NCI-H510A (cell line): ENCODE measurements at regions not wholly inside any gene's neighbourhood (a gene's known extent, or its start where the extent isn't known, plus 50 kb on each side); places are given as distances from the start of the nearest gene placed in this dataset.
"Not testable (repeated sequence)": the region's sequence is repeated elsewhere in the genome, so short reads cannot be mapped to it uniquely, and the experiment has no call there.

Experiments
- DNase-seq: peaks from one replicate; lab custom pipeline; 2025; lab: John Stamatoyannopoulos, UW

DNA sequence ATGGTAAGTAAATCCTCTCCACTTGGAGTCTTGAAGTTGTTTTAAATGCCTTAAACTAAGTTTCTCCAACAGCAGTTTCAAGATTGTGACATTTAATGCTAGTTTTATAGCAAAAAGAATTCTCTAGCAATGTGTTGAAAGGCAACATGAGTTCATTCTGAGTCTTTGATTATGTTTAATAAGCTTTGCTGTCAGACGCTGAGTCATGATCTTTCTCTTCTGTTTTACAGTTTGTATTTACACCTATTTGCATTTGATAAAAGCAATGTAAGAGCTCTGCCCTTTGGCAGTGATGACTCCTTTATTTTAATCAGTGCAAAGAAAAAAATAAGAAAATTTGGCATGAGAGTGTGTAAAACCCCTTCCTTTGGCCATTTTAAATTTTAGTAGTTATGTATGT, 497.7 kb downstream of the STK39 start:
- DNase-seq = no peak

DNA sequence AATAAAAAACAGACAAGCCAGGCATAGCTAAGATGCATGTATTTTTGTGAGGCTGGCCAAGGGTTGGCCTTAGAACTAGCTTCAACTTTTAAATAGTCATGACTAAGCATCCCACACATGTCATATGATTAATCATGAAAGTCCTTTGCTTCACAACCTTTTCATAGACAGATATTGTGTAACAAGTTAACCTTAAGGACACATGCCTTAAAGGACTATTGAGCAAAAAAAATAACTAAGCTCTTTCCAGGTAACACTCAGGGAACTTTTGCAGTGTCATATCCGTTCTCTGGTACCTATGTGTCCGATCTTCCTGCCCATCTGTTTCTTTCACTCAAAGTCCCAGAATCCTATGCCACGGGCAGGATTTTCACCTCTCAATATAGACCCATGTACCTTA, 498.4 kb downstream of the STK39 start:
- no peak for DNase-seq

DNA sequence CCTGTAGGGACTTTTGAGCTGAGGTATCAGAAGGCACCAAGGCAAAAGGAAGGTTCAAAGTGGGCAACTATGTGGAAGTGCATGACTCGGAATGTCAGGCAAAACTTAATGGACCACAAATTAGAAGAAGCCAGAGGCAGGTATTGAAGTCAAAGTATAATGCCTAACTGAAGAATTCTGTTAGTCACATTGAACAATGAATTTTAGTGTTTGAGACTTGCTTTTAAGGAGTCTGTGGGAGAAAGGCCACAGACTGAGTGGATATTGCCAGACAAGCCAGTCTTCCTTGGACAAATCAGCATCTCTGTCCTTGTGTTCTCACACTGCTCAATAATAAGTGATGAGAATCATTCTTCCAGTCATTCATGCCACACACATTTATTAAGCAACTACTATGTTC, 498.9 kb downstream of the STK39 start:
- no peak for DNase-seq

DNA sequence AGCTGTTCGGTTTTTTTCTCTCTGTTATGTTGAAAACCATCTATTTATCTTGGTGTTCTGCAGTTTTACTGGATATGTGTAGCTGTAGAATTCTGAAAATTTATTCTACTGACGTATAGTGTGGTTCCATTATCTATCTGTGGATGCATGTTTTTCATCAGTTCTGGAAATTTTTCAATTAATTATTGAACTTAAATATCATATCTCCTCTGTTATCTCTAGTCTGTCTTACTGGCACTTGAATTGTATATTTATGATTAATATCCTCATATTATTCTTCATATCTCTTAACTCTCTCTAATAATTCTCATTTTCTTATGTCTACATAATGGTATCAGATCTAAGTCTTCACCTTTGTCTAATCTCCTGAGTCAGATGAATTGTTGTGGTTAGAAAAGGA, 501.7 kb downstream of the STK39 start:
- DNase-seq = no peak

DNA sequence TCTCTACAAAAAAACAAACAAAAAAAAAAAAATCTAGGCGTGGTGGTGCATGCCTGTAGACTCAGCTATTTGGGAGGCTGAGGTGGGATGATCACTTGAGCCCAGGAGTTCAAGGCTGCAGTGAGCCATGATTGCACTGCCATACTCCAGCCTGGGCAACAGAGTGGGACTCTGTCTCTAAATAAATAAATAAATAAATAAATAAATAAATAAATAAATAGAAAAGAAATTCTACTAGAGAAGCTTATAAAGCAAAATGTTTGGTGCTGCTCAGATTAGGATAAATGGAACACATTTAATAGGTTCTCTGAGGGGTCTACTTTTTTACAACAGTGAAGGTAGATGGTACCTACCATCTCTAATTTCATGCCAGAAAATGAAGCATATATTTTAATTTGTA, 507.5 kb downstream of the STK39 start:
- not testable (repeated sequence) for DNase-seq

DNA sequence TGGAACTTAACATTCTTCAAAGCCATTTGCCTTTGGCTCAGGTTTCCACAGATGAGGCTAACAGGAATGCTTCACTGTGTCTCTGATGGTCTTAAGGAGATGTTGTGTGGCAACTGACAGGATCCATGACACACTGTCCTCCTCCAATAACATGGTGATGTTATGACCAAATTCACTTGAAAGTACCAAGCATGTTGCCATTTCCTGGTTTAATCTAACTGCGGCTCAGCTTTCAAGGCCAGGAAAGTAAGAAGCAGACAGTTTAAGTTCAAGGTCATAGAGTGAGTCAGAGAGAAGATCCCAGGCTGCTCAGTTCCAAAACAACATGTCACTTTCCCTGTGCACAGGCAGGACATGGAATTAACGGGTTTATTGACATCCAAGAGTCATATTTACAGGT, 513.6 kb downstream of the STK39 start:
- DNase-seq = no peak

DNA sequence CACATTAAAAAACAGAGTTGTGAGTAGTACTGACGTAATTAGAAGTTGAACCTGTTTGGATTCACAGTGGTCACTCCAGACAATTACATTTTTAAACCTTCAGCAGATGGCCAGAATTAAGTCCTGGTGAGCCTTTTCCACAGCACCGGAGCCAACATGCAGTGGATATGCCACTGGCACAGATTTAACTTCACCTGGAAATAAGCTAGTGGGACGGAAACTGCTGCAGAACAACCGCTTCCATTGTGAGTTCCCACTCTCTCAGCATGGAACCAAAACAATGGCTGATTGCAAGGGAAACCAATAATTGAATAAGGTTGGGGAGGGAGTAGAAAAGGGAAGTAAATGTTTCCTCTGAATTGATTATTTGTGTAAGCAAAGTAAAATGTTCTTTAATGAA, 515.1 kb downstream of the STK39 start:
- no peak for DNase-seq

DNA sequence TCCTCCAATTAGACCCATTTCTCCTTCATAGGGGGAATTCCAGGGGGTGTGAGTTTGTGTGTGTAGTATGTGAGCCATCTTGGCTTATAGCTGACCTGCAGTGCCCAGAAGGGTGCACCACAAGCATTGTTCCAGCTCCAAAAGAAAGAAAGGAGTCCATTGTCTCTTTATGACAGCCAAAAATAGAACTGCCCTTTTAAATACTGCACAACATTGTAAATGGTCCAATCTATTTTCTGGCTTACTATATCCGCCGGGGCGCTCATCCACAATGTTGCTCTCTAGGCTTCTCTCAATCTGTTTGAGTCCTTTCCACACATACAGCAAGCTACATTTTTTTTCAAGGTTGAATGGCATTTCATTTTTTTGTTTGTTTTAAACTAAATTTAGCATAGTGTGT, 517.5 kb downstream of the STK39 start:
- DNase-seq = no peak

DNA sequence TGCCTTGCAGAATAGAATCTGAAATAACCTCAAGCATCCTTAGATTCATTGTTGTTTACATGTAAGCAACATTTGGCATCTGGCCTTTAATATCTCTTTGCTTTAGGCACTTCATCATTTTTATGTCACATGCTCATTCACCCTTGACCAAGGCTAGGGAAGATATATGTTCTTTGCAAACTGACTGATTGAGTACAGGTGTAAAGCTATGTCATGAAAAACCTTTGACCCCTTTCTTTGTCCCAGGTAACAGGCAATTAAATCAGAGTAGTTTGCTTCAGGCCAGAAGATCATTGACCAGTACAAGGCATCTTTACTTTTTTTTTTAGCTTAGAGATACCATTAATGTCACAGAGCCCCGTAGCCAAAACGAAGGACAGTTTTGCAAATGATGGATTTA, 520.6 kb downstream of the STK39 start:
- no peak for DNase-seq

DNA sequence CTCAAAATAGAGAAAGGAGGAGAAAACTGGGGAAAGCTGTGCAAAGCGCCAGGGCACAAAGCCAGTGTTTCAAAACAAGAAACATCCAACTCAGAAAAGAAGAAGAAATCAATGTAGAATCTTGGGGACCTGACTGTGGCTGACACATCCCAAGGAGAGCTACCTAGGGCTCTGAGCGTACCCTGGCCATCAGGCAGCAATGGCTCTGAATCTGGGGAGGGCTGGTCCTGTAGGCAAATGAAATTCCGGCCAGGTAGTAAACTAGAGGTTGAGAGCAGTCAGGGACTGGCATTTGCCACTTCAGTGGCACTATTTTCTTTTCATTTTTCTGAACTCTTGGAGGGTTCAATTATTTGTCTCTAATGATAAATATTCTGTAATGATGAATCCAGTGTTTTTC, 525.8 kb downstream of the STK39 start:
- no peak for DNase-seq

DNA sequence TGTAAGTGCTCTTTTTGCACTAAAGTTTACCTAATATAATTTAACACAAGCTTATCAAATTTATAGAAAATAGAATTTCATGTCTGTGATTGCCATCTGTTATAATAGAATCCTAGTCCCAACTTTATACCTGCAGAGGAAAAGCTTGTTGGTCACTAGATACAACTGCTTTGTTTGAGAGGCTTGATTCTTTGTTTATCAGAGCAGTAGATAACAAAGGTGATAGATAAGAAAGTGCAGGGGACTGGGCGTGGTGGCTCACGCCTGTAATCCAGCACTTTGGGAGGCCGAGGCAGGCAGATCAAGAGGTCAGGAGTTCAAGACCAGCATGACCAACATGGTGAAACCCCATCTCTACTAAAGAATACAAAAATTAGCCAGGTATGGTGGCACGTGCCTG, 528.0 kb downstream of the STK39 start:
- DNase-seq = no peak

DNA sequence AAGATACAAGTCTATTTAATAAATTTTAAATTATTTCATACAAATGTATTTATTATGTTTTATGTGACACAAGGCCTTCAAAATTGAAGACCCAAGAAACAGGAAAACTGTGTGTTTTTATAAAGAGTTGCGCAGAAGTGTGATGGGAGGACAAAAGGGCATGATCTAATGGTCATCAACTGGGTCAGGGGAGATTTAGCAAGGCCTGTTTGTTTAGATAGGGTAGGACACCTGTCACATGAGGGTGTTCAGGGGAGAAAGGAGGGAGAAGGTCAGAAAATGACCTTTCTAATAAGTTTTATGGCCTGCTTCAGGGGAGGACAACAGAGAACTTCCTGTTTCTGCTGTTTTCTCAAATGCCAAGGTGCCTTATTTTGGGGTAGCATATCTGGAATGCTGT, 528.8 kb downstream of the STK39 start:
- DNase-seq = no peak

DNA sequence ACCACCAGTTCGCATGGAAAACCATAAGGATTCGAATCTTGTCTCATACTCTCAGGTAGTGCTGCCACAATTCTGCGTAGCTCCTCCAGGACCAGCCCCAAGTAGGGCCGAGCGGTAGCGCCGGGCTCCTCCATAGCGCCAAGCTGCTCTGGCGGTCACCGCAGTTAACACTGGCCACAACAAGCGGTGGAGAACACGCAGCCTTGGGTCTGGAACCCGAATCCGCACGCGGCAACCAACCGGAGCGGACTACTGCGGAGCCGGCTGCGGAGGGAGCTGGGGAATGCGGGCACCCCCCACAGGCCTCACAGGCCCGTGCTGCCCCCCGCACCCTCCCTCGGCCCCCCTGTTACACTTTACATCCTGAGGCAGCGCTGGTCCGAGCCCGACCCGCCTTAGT, 531.5 kb downstream of the STK39 start:
- DNase-seq = no peak

DNA sequence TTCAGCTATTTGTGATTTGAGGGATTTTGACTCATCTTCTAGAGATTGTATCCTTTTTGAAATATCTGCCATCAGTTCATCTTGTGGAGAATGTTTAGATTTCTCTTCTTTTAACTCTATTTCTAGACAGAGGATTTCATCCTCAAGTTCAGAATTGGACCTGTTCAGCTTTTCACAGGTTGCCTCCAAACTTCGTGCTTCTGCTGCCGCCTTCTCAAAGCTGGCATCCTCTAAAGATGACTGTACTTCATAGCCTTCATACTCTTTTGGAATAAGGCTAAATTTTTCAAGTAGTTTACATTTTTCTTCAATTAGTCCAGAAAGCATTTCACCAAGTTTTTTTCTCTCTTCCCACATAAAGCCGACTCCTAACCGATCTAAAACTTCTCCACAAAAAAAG, 531.9 kb downstream of the STK39 start:
- DNase-seq = not testable (repeated sequence)

DNA sequence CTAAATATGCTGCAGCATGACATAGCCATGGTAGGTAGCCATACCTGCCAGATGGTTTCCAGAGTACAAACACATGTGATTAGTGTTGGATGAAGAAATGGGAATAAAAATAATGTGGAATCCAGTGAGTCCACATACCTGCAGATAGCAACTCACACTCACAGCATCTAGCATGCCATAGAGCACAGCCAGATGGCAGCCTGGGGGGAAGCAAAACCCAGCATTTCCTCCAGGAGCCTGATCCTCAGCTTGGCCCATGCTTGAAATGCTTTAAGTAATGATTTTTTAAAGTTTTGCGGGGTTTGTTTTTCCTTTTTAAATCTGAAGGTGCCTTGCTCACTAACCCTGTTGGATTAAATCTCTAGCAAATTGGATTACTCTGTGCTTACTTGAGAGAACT, 535.1 kb downstream of the STK39 start:
- DNase-seq = no peak

DNA sequence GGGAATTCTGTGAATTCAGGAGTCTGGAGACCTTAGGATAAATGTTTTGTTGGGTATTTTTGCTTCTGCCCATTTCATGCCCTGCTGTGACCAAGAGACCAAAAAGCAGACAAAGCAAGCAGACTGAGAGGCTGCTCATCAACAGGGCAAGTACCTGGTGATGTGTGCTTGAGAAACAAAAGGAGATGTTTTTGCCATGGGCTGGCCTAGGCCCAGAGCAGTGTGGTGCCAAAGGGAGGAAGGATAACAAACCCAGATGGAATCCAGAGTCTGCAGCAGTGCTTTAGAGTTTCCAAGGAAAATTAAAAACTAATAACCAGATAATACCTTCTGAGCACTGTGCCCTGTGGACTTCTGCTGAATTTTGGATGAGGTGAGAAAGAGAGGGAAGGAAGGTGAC, 538.4 kb downstream of the STK39 start:
- no peak for DNase-seq

DNA sequence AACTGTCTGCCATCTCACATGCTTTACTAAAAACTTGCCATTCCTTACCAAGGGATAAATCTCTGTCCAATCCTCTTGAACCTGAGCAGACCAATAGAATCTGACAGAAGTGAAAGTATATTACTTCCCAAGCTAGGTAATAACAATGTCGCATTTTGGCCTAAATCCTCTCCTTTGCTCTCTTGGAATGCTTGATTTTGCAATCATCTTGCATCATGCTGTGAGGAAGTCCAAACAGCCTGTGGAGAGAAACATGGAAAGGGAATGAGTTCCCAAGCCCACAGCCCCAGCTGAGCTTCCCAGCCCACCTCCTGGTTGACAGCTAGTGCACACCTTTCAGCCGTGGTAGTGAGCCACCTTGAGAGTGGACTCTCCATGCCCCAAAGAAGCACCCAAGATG, 540.6 kb downstream of the STK39 start:
- DNase-seq = no peak

DNA sequence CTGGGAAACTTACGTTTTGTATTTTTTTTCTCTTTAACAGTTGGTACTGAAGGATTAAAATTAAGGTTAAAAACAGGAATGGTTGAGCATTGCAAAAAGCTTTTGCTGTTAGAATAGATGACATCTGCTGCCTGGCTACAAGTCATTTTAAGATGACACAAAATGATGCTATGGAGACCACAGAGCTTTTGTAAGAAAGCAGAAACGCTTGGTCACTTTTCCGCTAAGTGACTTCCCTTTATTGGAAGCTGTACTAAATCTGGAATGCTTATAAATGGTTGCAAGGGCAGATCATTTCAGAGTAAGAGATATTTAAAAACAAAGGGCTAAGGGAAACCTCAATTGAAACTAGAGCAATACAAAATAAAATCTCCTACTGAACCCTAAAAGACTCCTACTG, 544.0 kb downstream of the STK39 start:
- no peak for DNase-seq

DNA sequence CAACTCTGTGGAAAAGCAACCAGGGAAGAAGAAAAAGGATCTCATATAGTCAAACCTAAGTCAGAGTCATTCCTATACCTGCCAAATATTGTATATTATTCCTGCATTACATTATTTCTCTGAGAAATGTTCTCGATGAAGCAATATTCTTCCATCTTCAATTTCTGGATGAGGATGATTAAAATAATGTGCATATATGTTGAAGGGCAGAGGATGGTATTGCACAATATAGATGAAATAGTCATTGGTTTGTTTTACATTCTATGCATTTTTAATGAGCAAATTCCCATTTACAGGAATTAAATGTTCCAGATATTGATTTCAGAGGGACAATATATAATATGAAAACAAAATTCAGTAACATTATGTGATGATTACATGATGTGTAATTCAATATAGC, 545.2 kb downstream of the STK39 start:
- DNase-seq = no peak

DNA sequence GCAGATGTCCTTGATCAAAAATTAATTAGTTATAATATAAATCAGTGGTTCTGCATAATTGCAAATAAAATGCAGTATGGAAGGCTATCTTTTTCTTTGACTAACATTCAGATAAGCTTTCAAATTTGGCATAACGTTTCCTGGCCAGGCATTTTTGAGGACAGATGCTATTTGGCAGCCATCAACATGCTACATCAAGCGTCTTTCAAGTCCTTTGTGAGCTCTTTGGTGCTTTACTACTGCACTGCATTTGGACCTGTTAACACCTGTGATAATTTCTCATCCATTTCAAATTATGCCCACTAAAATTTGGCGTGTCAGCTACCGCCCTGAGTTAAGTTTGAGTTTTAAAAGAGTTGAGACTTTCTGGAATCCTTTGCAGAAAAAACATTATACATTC, 545.7 kb downstream of the STK39 start:
- no peak for DNase-seq

DNA sequence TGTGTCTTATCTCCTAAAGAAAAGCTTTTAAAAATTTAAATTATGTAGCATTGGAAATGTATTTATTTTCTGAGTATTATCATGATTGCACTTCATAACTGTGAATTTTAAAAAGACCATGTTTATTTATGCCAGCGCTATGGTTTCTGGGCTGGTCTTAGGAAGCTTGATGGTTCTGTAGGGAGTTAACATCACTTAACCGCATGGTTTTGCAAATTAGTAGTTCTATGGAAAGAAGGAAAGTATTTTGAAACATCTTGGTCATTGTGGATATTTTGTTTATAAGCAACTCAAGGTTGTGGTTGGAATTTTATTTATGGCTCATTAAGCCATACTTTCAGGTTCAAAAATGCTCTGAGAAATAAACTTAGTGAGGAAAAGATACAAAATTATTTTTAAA, 549.4 kb downstream of the STK39 start:
- DNase-seq = no peak

DNA sequence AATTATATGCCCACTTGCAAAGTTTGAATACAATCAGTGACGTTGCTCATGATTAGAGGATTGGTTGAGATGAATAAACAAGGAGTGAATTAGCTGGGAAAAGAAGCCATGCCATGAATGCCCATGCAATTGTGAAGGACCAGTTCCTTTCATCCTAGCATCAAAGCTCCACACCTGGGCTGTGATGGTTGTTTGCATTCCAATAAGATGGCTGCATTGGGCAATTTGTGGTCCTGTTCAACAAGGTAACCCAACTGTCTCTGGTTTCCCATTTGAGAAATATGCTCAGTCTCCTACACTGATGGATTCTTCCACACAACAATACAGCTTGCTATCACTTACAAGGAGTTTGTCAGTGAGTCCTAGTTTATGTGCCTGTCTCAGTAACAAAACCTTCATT, 550.2 kb downstream of the STK39 start:
- no peak for DNase-seq

DNA sequence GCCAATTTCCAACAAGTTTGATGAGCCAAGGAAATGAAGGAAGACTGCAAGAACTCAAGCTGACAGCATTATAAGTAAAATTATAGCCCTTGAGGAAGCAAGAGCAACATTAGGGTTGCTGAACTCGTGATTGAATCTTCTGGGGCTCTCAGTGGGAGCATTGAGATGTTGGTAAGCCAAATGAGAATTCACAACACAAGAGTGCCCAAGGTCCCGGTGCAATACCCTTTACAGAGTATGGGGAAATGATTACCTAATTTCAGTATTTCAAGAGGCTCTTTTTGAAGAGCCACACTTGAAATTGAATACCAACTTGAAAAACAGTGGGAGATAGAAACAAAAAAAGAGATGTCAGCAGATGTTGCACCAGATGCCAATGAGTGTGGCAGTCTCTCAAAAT, 554.5 kb downstream of the STK39 start:
- peak; percentile 12 for DNase-seq

DNA sequence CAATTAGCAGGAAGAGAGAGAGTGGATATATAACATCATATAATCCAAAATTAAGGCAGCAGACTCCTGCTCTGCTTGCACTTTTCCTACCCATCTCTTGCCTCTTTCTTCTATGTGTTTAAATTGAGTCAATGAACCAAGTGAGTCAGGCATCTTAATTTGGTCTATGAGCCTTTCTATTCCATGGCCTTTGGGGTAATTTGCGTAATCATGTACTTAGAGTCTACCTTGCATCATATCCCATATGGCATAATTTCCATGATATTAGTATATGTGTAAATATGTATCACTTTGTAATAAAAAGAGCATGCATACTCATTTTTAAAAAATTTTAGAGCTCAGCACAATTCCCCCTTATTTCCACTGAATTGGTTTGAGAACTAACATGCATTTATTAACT, 555.2 kb downstream of the STK39 start:
- DNase-seq = no peak

DNA sequence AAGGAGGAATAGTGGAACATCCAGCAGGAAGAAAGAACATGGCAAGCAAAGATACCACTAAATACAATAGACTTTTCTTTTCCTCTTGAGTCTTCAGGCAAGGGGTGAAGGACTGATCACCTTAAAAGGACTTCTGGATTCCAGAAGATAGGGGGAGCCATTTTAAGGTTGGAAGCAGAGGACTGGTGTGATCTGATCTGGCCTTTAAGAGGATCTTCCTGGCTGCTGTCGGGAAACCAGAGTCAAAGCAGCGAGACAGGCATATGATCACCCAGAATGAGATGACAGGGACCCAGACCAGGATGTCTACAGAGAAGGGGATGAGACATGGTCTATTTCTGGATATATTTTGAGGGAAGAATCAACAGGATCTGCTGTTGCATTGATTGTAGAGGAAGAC, 558.0 kb downstream of the STK39 start:
- no peak for DNase-seq
